ENCODE measurements at regions not wholly inside any gene's neighbourhood (a gene's known extent, or its start where the extent isn't known, plus 50 kb on each side); places are given as distances from the start of the nearest gene placed in this dataset.

DNA sequence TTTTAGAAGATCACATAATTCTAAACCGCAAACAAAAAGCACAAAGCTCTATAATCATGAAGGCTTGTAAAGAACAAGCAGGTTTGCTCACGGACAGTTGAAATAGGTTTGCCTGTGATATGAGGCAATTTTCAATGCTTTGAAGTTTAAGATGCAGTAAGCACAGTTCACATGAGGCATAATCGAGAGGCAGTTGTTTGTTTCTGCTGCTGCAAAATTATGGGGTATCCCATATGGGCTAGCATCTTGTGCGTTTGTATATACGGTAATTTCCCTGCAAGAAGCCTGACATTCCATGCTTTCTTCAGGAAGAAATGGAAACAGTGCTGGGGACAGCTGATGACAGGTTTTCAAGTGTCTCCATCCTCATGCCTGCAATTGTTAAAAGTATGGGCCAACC lies 94.6 kb upstream of the MC3R start:
- Histone ChIP-seq H3K27ac (replicated peaks; ENCODE audit: low read length) (no peak overlapping the region), H3K4me2 (ENCODE audit: insufficient read depth, low read length, poor library complexity, severe bottlenecking) (no peak overlapping the region), H2BK12ac (ENCODE audit: low read length) (no peak overlapping the region), H3K9ac (ENCODE audit: low read depth, low read length, poor library complexity) (no peak overlapping the region), H2BK5ac (ENCODE audit: low read length) (no peak overlapping the region), H3K27me3 (ENCODE audit: control insufficient read depth in 3 of 3, insufficient read depth in 3 of 3, low read depth in 1 of 3, low read length in 3 of 3) (peaks cover 0 to 2% (median 0%) of the 10 kb centered on the region in 3 experiments), H3K4ac (ENCODE audit: low read length) (no peak overlapping the region), H3K36me3 (replicated peaks in 1 of 2; ENCODE audit: control insufficient read depth in 2 of 2, insufficient read depth in 2 of 2, low read length in 2 of 2) (no peaks in the 10 kb centered on the region), H3K4me3 (ENCODE audit: low read length in 2 of 2) (no peak overlapping the region), H3K4me1 (ENCODE audit: control insufficient read depth in 2 of 2, insufficient read depth in 1 of 2, low read depth in 1 of 2, low read length in 2 of 2) (peaks cover 0 to 3% of the 10 kb centered on the region in 2 donors), H3K9me3 (replicated peaks in 1 of 2; ENCODE audit: control insufficient read depth in 2 of 2, insufficient read depth in 1 of 2, low read depth in 1 of 2, low read length in 2 of 2) (peaks cover 0 to 1% of the 10 kb centered on the region in 2 donors), H4K8ac (ENCODE audit: low read depth, low read length) (no peak overlapping the region), H3K79me1 (ENCODE audit: low read depth, low read length) (no peaks in the 10 kb centered on the region), H2BK120ac (ENCODE audit: low read depth, low read length) (no peak overlapping the region), H4K91ac (ENCODE audit: low read depth, low read length, poor library complexity) (no peak overlapping the region), H3K23ac (ENCODE audit: low read depth, low read length, poor library complexity) (no peak overlapping the region), H2AK5ac (ENCODE audit: low read depth, low read length) (no peak overlapping the region), H3K14ac (ENCODE audit: low read length) (no peak overlapping the region), H2BK15ac (ENCODE audit: low read length) (no peak overlapping the region), H3K18ac (ENCODE audit: low read length) (no peak overlapping the region), H2AFZ (ENCODE audit: low read length) (no peak overlapping the region)
- WGBS, 2 donors (ENCODE audit: extremely low coverage in 2 of 2, insufficient read length in 2 of 2, insufficient replicate concordance in 1 of 2) = no CpG with 5 or more reads among the region's 5 CpGs
- DNase-seq (ENCODE audit: low spot score) = no peak

GRCh38 chr20:56155625-56156024 lies 92.9 kb upstream of the MC3R start:
- H2BK5ac ChIP-seq (ENCODE audit: low read length) = no peak overlapping the region
- no peak overlapping the region for H2BK15ac ChIP-seq (ENCODE audit: low read length)
- no peaks in the 10 kb centered on the region for H3K36me3 ChIP-seq (replicated peaks in 1 of 2; ENCODE audit: control insufficient read depth in 2 of 2, insufficient read depth in 2 of 2, low read length in 2 of 2)
- no peak overlapping the region for H2AFZ ChIP-seq (ENCODE audit: low read length)
- no peak overlapping the region for H3K14ac ChIP-seq (ENCODE audit: low read length)
- no peak overlapping the region for H3K4me3 ChIP-seq (ENCODE audit: low read length in 2 of 2)
- no peak overlapping the region for H3K4me2 ChIP-seq (ENCODE audit: insufficient read depth, low read length, poor library complexity, severe bottlenecking)
- H3K27me3 ChIP-seq (ENCODE audit: control insufficient read depth in 3 of 3, insufficient read depth in 3 of 3, low read depth in 1 of 3, low read length in 3 of 3) = peaks cover 0 to 5% (median 0%) of the 10 kb centered on the region in 3 experiments
- peaks cover 0 to 3% of the 10 kb centered on the region in 2 donors for H3K4me1 ChIP-seq (ENCODE audit: control insufficient read depth in 2 of 2, insufficient read depth in 1 of 2, low read depth in 1 of 2, low read length in 2 of 2)
- no peak for DNase-seq (ENCODE audit: low spot score)
- H3K9me3 ChIP-seq (replicated peaks in 1 of 2; ENCODE audit: control insufficient read depth in 2 of 2, insufficient read depth in 1 of 2, low read depth in 1 of 2, low read length in 2 of 2) = peaks cover 0 to 1% of the 10 kb centered on the region in 2 donors
- H4K8ac ChIP-seq (ENCODE audit: low read depth, low read length) = no peak overlapping the region
- no peak overlapping the region for H3K27ac ChIP-seq (replicated peaks; ENCODE audit: low read length)
- no peak overlapping the region for H3K18ac ChIP-seq (ENCODE audit: low read length)
- no CpG with 5 or more reads among the region's 5 CpGs for WGBS, 2 donors (ENCODE audit: extremely low coverage in 2 of 2, insufficient read length in 2 of 2, insufficient replicate concordance in 1 of 2)
- no peak overlapping the region for H2BK12ac ChIP-seq (ENCODE audit: low read length)
- no peak overlapping the region for H3K4ac ChIP-seq (ENCODE audit: low read length)
- H3K9ac ChIP-seq (ENCODE audit: low read depth, low read length, poor library complexity) = no peak overlapping the region
- H2AK5ac ChIP-seq (ENCODE audit: low read depth, low read length) = no peak overlapping the region
- no peak overlapping the region for H4K91ac ChIP-seq (ENCODE audit: low read depth, low read length, poor library complexity)
- no peak overlapping the region for H2BK120ac ChIP-seq (ENCODE audit: low read depth, low read length)
- no peaks in the 10 kb centered on the region for H3K79me1 ChIP-seq (ENCODE audit: low read depth, low read length)
- no peak overlapping the region for H3K23ac ChIP-seq (ENCODE audit: low read depth, low read length, poor library complexity)

DNA sequence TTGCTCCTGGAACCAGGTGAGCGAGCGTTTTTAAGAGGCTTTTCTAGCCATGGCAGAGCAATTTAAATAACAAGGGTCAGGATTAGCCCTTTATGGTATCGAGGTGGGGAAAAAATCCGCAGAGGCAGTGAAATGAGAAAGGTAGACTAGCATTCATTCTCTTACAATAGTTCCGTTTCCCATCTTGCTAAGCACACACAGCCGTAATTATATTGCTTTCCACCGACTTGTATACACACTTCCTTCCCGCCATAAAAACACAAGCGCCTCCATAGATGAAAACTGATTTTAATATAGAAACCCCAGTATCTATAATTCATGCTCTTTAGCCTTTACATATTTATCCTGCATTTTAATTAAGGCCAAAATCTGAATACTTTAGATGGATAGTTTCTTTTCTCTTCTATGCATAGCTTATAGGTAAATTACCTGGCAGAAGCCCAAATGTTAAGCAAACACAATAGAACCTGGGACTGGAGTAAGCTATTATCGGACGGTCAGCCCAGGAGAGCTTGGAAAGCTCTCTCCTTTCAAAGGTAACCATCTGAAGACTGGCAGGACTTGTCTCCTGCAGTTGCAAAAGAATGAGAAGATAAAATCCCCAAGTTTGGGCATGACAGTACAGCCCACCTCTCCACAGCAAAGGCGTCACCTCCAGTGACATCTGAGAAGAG lies 90.9 kb upstream of the MC3R start:
- Histone ChIP-seq H2BK12ac (ENCODE audit: low read length) (no peak overlapping the region), H2AK5ac (ENCODE audit: low read depth, low read length) (no peak overlapping the region), H3K27me3 (ENCODE audit: control insufficient read depth in 3 of 3, insufficient read depth in 3 of 3, low read depth in 1 of 3, low read length in 3 of 3) (peaks cover 0 to 5% (median 0%) of the 10 kb centered on the region in 3 experiments), H3K23ac (ENCODE audit: low read depth, low read length, poor library complexity) (no peak overlapping the region), H2BK120ac (ENCODE audit: low read depth, low read length) (peak overlapping the region; percentile 16), H4K91ac (ENCODE audit: low read depth, low read length, poor library complexity) (no peak overlapping the region), H3K36me3 (replicated peaks in 1 of 2; ENCODE audit: control insufficient read depth in 2 of 2, insufficient read depth in 2 of 2, low read length in 2 of 2) (no peaks in the 10 kb centered on the region), H3K4me2 (ENCODE audit: insufficient read depth, low read length, poor library complexity, severe bottlenecking) (no peak overlapping the region), H3K18ac (ENCODE audit: low read length) (no peak overlapping the region), H3K9ac (ENCODE audit: low read depth, low read length, poor library complexity) (no peak overlapping the region), H3K27ac (replicated peaks; ENCODE audit: low read length) (no peak overlapping the region), H3K4me3 (ENCODE audit: low read length in 2 of 2) (no peak overlapping the region), H3K4ac (ENCODE audit: low read length) (no peak overlapping the region), H2BK15ac (ENCODE audit: low read length) (no peak overlapping the region), H3K4me1 (ENCODE audit: control insufficient read depth in 2 of 2, insufficient read depth in 1 of 2, low read depth in 1 of 2, low read length in 2 of 2) (peaks cover 0 to 6% of the 10 kb centered on the region in 2 donors), H4K8ac (ENCODE audit: low read depth, low read length) (no peak overlapping the region), H2BK5ac (ENCODE audit: low read length) (no peak overlapping the region), H3K14ac (ENCODE audit: low read length) (no peak overlapping the region), H3K79me1 (ENCODE audit: low read depth, low read length) (no peaks in the 10 kb centered on the region), H3K9me3 (replicated peaks in 1 of 2; ENCODE audit: control insufficient read depth in 2 of 2, insufficient read depth in 1 of 2, low read depth in 1 of 2, low read length in 2 of 2) (peaks cover 0 to 1% of the 10 kb centered on the region in 2 donors), H2AFZ (ENCODE audit: low read length) (no peak overlapping the region)
- DNase-seq (ENCODE audit: low spot score) = no peak
- no CpG with 5 or more reads among the region's 12 CpGs for WGBS, 2 donors (ENCODE audit: extremely low coverage in 2 of 2, insufficient read length in 2 of 2, insufficient replicate concordance in 1 of 2)

- Histone ChIP-seq H3K14ac (ENCODE audit: low read length) (no peak overlapping the region), H3K79me1 (ENCODE audit: low read depth, low read length) (no peaks in the 10 kb centered on the region)
These were observed 90.0 kb upstream of the MC3R start for GRCh38 chr20:56158489-56158888.

More at GRCh38 chr20:56158489-56158888, 90.0 kb upstream of the MC3R start:
- H3K4me3 ChIP-seq (ENCODE audit: low read length in 2 of 2) = no peak overlapping the region
- H3K9ac ChIP-seq (ENCODE audit: low read depth, low read length, poor library complexity) = no peak overlapping the region
- no peak overlapping the region for H2AK5ac ChIP-seq (ENCODE audit: low read depth, low read length)
- H3K18ac ChIP-seq (ENCODE audit: low read length) = no peak overlapping the region
- peaks cover 0 to 5% (median 0%) of the 10 kb centered on the region in 3 experiments for H3K27me3 ChIP-seq (ENCODE audit: control insufficient read depth in 3 of 3, insufficient read depth in 3 of 3, low read depth in 1 of 3, low read length in 3 of 3)
- H3K36me3 ChIP-seq (replicated peaks in 1 of 2; ENCODE audit: control insufficient read depth in 2 of 2, insufficient read depth in 2 of 2, low read length in 2 of 2) = no peaks in the 10 kb centered on the region
- H3K4me2 ChIP-seq (ENCODE audit: insufficient read depth, low read length, poor library complexity, severe bottlenecking) = no peak overlapping the region
- H2AFZ ChIP-seq (ENCODE audit: low read length) = no peak overlapping the region
- no peak overlapping the region for H2BK12ac ChIP-seq (ENCODE audit: low read length)
- no peak overlapping the region for H2BK5ac ChIP-seq (ENCODE audit: low read length)
- H2BK15ac ChIP-seq (ENCODE audit: low read length) = no peak overlapping the region
- H2BK120ac ChIP-seq (ENCODE audit: low read depth, low read length) = no peak overlapping the region
- no peak overlapping the region for H3K23ac ChIP-seq (ENCODE audit: low read depth, low read length, poor library complexity)
- no peak overlapping the region for H4K91ac ChIP-seq (ENCODE audit: low read depth, low read length, poor library complexity)
- peaks cover 0 to 6% of the 10 kb centered on the region in 2 donors for H3K4me1 ChIP-seq (ENCODE audit: control insufficient read depth in 2 of 2, insufficient read depth in 1 of 2, low read depth in 1 of 2, low read length in 2 of 2)
- no peak for DNase-seq (ENCODE audit: low spot score)
- H3K27ac ChIP-seq (replicated peaks; ENCODE audit: low read length) = no peak overlapping the region
- no peak overlapping the region for H4K8ac ChIP-seq (ENCODE audit: low read depth, low read length)
- no peaks in the 10 kb centered on the region for H3K9me3 ChIP-seq (replicated peaks in 1 of 2; ENCODE audit: control insufficient read depth in 2 of 2, insufficient read depth in 1 of 2, low read depth in 1 of 2, low read length in 2 of 2)
- WGBS, 2 donors (ENCODE audit: extremely low coverage in 2 of 2, insufficient read length in 2 of 2, insufficient replicate concordance in 1 of 2) = no CpG with 5 or more reads among the region's 1 CpG
- no peak overlapping the region for H3K4ac ChIP-seq (ENCODE audit: low read length)
